HEK293 (cell line): ENCODE measurements at regions not wholly inside any gene's neighbourhood (a gene's known extent, or its start where the extent isn't known, plus 50 kb on each side); places are given as distances from the start of the nearest gene placed in this dataset.

Experiments
- CTCF ChIA-PET: fragments of 350-600 bp; formaldehyde crosslinking; extraction: SDS; loops from one replicate; lab custom pipeline; 2021; ENCODE audit warnings: antibody characterized with exemption; lab: Yijun Ruan, JAX
- POLR2A ChIA-PET: fragments of 300-600 bp; formaldehyde crosslinking; extraction: SDS; loops from one replicate; lab custom pipeline; 2020; ENCODE audit warnings: antibody characterized with exemption, inconsistent platforms; lab: Yijun Ruan, JAX
- H3K27ac ChIP-seq: fragments of 200-500 bp; sonication (Bioruptor generic); 2 replicates; pipeline ENCODE4 v1.5.1; 2014; ENCODE audit warnings: low read depth, low read length, control low read depth, inconsistent platforms; ENCODE audit errors: extremely low read depth
- H3K36me3 ChIP-seq, 2 experiments: fragments of 200-500 bp in 1 of 2; sonication (Bioruptor generic) in 1 of 2; 1 replicate in 1 of 2; 2 replicates in 1 of 2; pipeline ENCODE4 v1.5.1; 2014 to 2017; ENCODE audit warnings: inconsistent platforms in 2 of 2, low read length in 2 of 2; ENCODE audit not compliant: control insufficient read depth in 2 of 2, insufficient read depth in 1 of 2
- H3K4me1 ChIP-seq: fragments of 200-500 bp; sonication (Bioruptor generic); 2 replicates; pipeline ENCODE4 v1.5.1; 2014; ENCODE audit warnings: mild to moderate bottlenecking, low read length, inconsistent platforms; ENCODE audit not compliant: control insufficient read depth, insufficient read depth
- H3K4me3 ChIP-seq: 2 replicates; pipeline ENCODE4 v1.5.1; 2011; ENCODE audit warnings: low read depth, mild to moderate bottlenecking, control low read depth, low read length, moderate library complexity
- H3K9me3 ChIP-seq: fragments of 200-500 bp; sonication (Bioruptor generic); 2 replicates; pipeline ENCODE4 v1.5.1; 2014; ENCODE audit warnings: low read depth, low read length, inconsistent platforms; ENCODE audit not compliant: control insufficient read depth, insufficient read depth
- HOXD13 ChIP-seq: sonication (generic); formaldehyde crosslinking; IDR thresholded peaks from 2 replicates; pipeline ENCODE4 v1.8.0; 2022; ENCODE audit warnings: missing genetic modification reagents, borderline replicate concordance
- OSR2 ChIP-seq: fragments of 450-650 bp; formaldehyde crosslinking; IDR thresholded peaks from 2 replicates; pipeline ENCODE4 v1.5.1; 2016; ENCODE audit warnings: missing biosample characterization, missing genetic modification characterization
- ZBTB20 ChIP-seq: fragments of 450-650 bp; formaldehyde crosslinking; IDR thresholded peaks from 2 replicates; pipeline ENCODE4 v1.5.1; 2016; ENCODE audit warnings: missing biosample characterization, missing genetic modification characterization
- ZFP3 ChIP-seq: fragments of 450-650 bp; formaldehyde crosslinking; IDR thresholded peaks from 2 replicates; pipeline ENCODE4 v1.5.1; 2016; ENCODE audit warnings: low read depth, missing biosample characterization, missing genetic modification characterization
- ZIC2 ChIP-seq: fragments of 450-650 bp; formaldehyde crosslinking; IDR thresholded peaks from 2 replicates; pipeline ENCODE4 v1.5.1; 2016; ENCODE audit warnings: missing biosample characterization, missing genetic modification characterization
- ZNF146 ChIP-seq: fragments of 450-650 bp; formaldehyde crosslinking; IDR thresholded peaks from 2 replicates; pipeline ENCODE4 v1.5.1; 2016; ENCODE audit warnings: missing biosample characterization, missing genetic modification characterization
- ZNF169 ChIP-seq: fragments of 450-650 bp; formaldehyde crosslinking; IDR thresholded peaks from 2 replicates; pipeline ENCODE4 v1.5.1; 2016; ENCODE audit warnings: missing biosample characterization, missing genetic modification characterization
- ZNF2 ChIP-seq: fragments of 450-650 bp; formaldehyde crosslinking; IDR thresholded peaks from 2 replicates; pipeline ENCODE4 v1.5.1; 2016; ENCODE audit warnings: missing biosample characterization, missing genetic modification characterization
- ZNF202 ChIP-seq: fragments of 450-650 bp; formaldehyde crosslinking; IDR thresholded peaks from 2 replicates; pipeline ENCODE4 v1.5.1; 2016; ENCODE audit warnings: missing biosample characterization, missing genetic modification characterization, borderline replicate concordance
- ZNF211 ChIP-seq: fragments of 450-650 bp; formaldehyde crosslinking; IDR thresholded peaks from 2 replicates; pipeline ENCODE4 v1.5.1; 2016; ENCODE audit warnings: low read depth, missing biosample characterization, missing genetic modification characterization
- ZNF274 ChIP-seq, 2 experiments: fragments of 200-500 bp in 1 of 2; fragments of 450-650 bp in 1 of 2; sonication (Bioruptor generic) in 1 of 2; formaldehyde crosslinking in 1 of 2; IDR thresholded peaks; 2 replicates each; pipeline versions ENCODE4 v1.5.1 to v1.6.1; 2014 to 2016; ENCODE audit warnings: borderline replicate concordance in 1 of 2, inconsistent platforms in 1 of 2, low read length in 1 of 2, missing biosample characterization in 1 of 2, missing genetic modification characterization in 1 of 2
- ZNF311 ChIP-seq: fragments of 450-650 bp; formaldehyde crosslinking; IDR thresholded peaks from 2 replicates; pipeline ENCODE4 v1.5.1; 2017; ENCODE audit warnings: missing biosample characterization, missing genetic modification characterization, borderline replicate concordance
- ZNF341 ChIP-seq: fragments of 450-650 bp; formaldehyde crosslinking; IDR thresholded peaks from 2 replicates; pipeline ENCODE4; 2016; ENCODE audit warnings: low read depth, missing biosample characterization, missing genetic modification characterization
- ZNF433 ChIP-seq: fragments of 450-650 bp; formaldehyde crosslinking; IDR thresholded peaks from 2 replicates; pipeline ENCODE4 v1.5.1; 2016; ENCODE audit warnings: missing biosample characterization, missing genetic modification characterization, low read depth
- ZNF624 ChIP-seq: fragments of 450-650 bp; formaldehyde crosslinking; IDR thresholded peaks from 2 replicates; pipeline ENCODE4 v1.5.1; 2017; ENCODE audit warnings: missing biosample characterization, missing genetic modification characterization
- ZNF654 ChIP-seq: fragments of 450-650 bp; formaldehyde crosslinking; IDR thresholded peaks from 2 replicates; pipeline ENCODE4 v1.5.1; 2016; ENCODE audit warnings: low read depth, missing biosample characterization, missing genetic modification characterization
- ZNF707 ChIP-seq: fragments of 450-650 bp; formaldehyde crosslinking; IDR thresholded peaks from 2 replicates; pipeline ENCODE4 v1.5.1; 2016; ENCODE audit warnings: missing biosample characterization, missing genetic modification characterization
- ZNF747 ChIP-seq: fragments of 450-650 bp; formaldehyde crosslinking; IDR thresholded peaks from 2 replicates; pipeline ENCODE4 v1.5.1; 2016; ENCODE audit warnings: missing biosample characterization, missing genetic modification characterization
- ZNF792 ChIP-seq: fragments of 450-650 bp; formaldehyde crosslinking; IDR thresholded peaks from 2 replicates; pipeline ENCODE4 v1.5.1; 2016; ENCODE audit warnings: missing biosample characterization, missing genetic modification characterization
- TF ChIP-seq, protein P1 (sequence below): fragments of 450-650 bp; formaldehyde crosslinking; IDR thresholded peaks from 2 replicates; pipeline ENCODE4 v1.5.1; 2017; ENCODE audit warnings: missing biosample characterization, missing genetic modification characterization
- TF ChIP-seq, protein P2 (sequence below): fragments of 450-650 bp; formaldehyde crosslinking; IDR thresholded peaks from 2 replicates; pipeline ENCODE4 v1.5.1; 2016; ENCODE audit warnings: missing biosample characterization, missing genetic modification characterization
- TF ChIP-seq, protein P3 (sequence below): fragments of 450-650 bp; formaldehyde crosslinking; IDR thresholded peaks from 2 replicates; pipeline ENCODE4 v1.5.1; 2016; ENCODE audit warnings: missing biosample characterization, missing genetic modification characterization
- TF ChIP-seq, protein P4 (sequence below): fragments of 450-650 bp; formaldehyde crosslinking; IDR thresholded peaks from 2 replicates; pipeline ENCODE4 v1.5.1; 2017; ENCODE audit warnings: missing biosample characterization, missing genetic modification characterization
- TF ChIP-seq, protein P5 (sequence below): fragments of 450-650 bp; formaldehyde crosslinking; IDR thresholded peaks from 2 replicates; pipeline ENCODE4 v1.5.1; 2016; ENCODE audit warnings: missing biosample characterization, missing genetic modification characterization

DNA sequence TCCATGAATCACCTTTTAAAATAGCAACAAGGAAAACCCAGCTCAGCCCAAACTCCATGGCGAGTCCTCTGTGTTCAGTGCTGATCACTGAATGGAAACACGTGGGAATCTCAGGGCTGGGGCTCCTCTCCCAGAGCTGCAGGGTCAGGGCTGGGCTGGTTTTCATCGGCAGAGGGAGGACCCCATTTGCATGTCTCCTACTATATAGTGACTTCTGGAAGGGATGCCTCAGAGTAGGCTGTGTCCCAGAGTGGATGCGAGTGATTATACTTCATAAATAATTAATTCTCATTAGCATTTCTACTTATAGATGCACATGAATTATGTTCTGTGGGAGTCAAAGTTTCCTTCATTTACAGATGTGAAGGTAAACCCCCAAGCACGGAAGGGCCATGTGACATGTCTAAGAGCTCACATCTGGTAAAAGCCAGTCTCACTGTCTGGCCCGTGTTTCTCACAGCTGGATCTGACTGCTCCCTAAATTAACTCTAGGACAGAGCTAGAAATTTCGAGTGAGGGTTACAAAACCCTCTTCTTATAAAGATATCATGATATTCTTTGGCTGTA is 685.0 kb downstream of the TMEM121 start:
- Histone ChIP-seq H3K27ac (no peak overlapping the region), H3K36me3 (no peaks in the 10 kb centered on the region), H3K4me1 (no peaks in the 10 kb centered on the region), H3K9me3 (no peaks in the 10 kb centered on the region), H3K4me3 (no peak overlapping the region)
- TF ChIP-seq ZNF274 (IDR thresholded peaks at IDR 0.05; ENCODE audit: low read length): no peak
- TF ChIP-seq ZNF274 (tag by site-specific recombination; IDR thresholded peaks at IDR 0.05; ENCODE audit: borderline replicate concordance): no peak
- TF ChIP-seq, protein P1, sequence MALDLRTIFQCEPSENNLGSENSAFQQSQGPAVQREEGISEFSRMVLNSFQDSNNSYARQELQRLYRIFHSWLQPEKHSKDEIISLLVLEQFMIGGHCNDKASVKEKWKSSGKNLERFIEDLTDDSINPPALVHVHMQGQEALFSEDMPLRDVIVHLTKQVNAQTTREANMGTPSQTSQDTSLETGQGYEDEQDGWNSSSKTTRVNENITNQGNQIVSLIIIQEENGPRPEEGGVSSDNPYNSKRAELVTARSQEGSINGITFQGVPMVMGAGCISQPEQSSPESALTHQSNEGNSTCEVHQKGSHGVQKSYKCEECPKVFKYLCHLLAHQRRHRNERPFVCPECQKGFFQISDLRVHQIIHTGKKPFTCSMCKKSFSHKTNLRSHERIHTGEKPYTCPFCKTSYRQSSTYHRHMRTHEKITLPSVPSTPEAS (tag by site-specific recombination): no peak
- ChIA-PET CTCF (interaction anchor here (0.6 to 3.0 kb wide), 6 partner anchors 8 to 41 kb away, joined by 3 to 10 read pairs (median 4); no protein-coding TSS in a partner anchor), POLR2A (no interaction called here)

DNA sequence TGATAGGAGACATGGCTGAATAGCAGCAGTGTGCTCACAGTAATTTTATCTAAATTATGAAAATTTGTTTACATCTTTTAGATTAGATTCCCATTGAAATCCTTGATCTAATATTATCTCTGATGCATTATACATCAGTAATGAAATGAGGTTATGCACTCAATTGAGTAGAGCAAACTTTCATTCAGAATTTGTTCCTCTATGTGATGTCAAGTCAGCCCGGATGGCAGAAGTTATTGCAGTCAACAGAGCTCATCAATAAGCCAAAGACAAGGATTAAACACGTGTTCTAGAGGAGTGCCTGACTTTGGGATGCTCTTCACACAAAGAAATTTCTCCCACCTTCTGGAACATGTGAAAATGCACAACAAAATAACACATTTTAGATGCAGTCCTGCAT is 688.8 kb downstream of the TMEM121 start:
- TF ChIP-seq ZBTB20 (no peak), ZFP3 (tag by site-specific recombination) (no peak), ZNF2 (no peak), ZNF169 (tag by site-specific recombination) (no peak), HOXD13 (CRISPR knock-in tag) (no peak)
- CTCF ChIA-PET: interaction anchor here (0.6 kb wide), 2 partner anchors 20 to 44 kb away, joined by 3 read pairs; no protein-coding TSS in a partner anchor
- no peaks in the 10 kb centered on the region for H3K9me3 ChIP-seq
- POLR2A ChIA-PET: no interaction called here
- no peaks in the 10 kb centered on the region for H3K36me3 ChIP-seq
- no peak overlapping the region for H3K4me3 ChIP-seq
- H3K4me1 ChIP-seq: no peaks in the 10 kb centered on the region
- no peak overlapping the region for H3K27ac ChIP-seq

DNA sequence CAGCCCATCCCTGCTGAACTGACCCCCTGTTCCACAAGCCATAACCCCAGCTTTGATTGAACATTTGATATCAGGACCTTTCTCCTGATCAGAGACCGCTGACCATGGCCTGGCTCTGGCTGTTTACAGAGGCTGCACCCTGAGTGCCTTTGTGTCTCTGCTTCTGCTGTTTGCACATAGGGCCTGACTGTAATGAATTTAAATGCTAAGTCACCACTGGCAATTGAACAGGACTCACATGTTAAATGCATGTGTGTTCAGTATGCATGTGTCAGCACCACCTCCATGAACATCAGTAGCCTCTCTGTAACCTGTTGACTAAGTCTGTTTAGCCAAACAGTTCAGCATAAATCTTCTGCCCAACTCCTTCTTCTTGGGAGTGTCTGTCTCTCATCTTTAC is 690.3 kb downstream of the TMEM121 start:
- no peaks in the 10 kb centered on the region for H3K9me3 ChIP-seq
- ChIA-PET CTCF (no interaction called here), POLR2A (no interaction called here)
- TF ChIP-seq ZNF341 (tag by site-specific recombination) (no peak), ZNF311 (tag by site-specific recombination) (no peak), OSR2 (tag by site-specific recombination) (no peak), ZNF202 (tag by site-specific recombination) (no peak), ZNF624 (tag by site-specific recombination) (no peak), ZNF146 (no peak), ZNF747 (tag by site-specific recombination) (no peak), ZIC2 (tag by site-specific recombination) (no peak), ZNF211 (no peak), ZNF707 (tag by site-specific recombination) (no peak), ZNF792 (tag by site-specific recombination) (no peak), ZNF654 (tag by site-specific recombination) (no peak), ZNF433 (no peak)
- TF ChIP-seq, protein P2, sequence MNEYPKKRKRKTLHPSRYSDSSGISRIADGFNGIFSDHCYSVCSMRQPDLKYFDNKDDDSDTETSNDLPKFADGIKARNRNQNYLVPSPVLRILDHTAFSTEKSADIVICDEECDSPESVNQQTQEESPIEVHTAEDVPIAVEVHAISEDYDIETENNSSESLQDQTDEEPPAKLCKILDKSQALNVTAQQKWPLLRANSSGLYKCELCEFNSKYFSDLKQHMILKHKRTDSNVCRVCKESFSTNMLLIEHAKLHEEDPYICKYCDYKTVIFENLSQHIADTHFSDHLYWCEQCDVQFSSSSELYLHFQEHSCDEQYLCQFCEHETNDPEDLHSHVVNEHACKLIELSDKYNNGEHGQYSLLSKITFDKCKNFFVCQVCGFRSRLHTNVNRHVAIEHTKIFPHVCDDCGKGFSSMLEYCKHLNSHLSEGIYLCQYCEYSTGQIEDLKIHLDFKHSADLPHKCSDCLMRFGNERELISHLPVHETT (tag by site-specific recombination): no peak
- TF ChIP-seq, protein P3, sequence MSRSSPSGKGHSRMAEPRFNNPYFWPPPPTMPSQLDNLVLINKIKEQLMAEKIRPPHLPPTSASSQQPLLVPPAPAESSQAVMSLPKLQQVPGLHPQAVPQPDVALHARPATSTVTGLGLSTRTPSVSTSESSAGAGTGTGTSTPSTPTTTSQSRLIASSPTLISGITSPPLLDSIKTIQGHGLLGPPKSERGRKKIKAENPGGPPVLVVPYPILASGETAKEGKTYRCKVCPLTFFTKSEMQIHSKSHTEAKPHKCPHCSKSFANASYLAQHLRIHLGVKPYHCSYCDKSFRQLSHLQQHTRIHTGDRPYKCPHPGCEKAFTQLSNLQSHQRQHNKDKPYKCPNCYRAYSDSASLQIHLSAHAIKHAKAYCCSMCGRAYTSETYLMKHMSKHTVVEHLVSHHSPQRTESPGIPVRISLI (tag by site-specific recombination): no peak
- TF ChIP-seq, protein P4, sequence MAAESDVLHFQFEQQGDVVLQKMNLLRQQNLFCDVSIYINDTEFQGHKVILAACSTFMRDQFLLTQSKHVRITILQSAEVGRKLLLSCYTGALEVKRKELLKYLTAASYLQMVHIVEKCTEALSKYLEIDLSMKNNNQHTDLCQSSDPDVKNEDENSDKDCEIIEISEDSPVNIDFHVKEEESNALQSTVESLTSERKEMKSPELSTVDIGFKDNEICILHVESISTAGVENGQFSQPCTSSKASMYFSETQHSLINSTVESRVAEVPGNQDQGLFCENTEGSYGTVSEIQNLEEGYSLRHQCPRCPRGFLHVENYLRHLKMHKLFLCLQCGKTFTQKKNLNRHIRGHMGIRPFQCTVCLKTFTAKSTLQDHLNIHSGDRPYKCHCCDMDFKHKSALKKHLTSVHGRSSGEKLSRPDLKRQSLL (tag by site-specific recombination): no peak
- TF ChIP-seq, protein P5, sequence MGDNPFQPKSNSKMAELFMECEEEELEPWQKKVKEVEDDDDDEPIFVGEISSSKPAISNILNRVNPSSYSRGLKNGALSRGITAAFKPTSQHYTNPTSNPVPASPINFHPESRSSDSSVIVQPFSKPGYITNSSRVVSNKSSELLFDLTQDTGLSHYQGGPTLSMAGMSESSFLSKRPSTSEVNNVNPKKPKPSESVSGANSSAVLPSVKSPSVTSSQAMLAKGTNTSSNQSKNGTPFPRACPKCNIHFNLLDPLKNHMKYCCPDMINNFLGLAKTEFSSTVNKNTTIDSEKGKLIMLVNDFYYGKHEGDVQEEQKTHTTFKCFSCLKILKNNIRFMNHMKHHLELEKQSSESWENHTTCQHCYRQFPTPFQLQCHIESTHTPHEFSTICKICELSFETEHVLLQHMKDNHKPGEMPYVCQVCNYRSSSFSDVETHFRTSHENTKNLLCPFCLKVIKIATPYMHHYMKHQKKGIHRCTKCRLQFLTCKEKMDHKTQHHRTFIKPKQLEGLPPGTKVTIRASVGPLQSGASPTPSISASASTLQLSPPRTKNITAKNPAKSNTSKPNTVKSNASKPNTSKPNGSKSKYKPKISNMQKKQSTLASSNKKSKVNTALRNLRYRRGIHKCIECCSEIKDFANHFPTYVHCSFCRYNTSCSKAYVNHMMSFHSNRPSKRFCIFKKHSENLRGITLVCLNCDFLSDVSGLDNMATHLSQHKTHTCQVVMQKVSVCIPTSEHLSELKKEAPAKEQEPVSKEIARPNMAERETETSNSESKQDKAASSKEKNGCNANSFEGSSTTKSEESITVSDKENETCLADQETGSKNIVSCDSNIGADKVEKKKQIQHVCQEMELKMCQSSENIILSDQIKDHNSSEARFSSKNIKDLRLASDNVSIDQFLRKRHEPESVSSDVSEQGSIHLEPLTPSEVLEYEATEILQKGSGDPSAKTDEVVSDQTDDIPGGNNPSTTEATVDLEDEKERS (tag by site-specific recombination): no peak
- no peaks in the 10 kb centered on the region for H3K4me1 ChIP-seq
- no peak overlapping the region for H3K4me3 ChIP-seq
- no peak overlapping the region for H3K27ac ChIP-seq
- H3K36me3 ChIP-seq: no peaks in the 10 kb centered on the region
